ENCODE measurements at regions not wholly inside any gene's neighbourhood (a gene's known extent, or its start where the extent isn't known, plus 50 kb on each side); places are given as distances from the start of the nearest gene placed in this dataset.
"Not testable (repeated sequence)": the region's sequence is repeated elsewhere in the genome, so short reads cannot be mapped to it uniquely, and the experiment has no call there.

GRCh38 chr10:45118929-45119328 lies 118.2 kb downstream of the ZNF22 start:
- DNase-seq (ENCODE audit: low spot score), result no peak

DNA sequence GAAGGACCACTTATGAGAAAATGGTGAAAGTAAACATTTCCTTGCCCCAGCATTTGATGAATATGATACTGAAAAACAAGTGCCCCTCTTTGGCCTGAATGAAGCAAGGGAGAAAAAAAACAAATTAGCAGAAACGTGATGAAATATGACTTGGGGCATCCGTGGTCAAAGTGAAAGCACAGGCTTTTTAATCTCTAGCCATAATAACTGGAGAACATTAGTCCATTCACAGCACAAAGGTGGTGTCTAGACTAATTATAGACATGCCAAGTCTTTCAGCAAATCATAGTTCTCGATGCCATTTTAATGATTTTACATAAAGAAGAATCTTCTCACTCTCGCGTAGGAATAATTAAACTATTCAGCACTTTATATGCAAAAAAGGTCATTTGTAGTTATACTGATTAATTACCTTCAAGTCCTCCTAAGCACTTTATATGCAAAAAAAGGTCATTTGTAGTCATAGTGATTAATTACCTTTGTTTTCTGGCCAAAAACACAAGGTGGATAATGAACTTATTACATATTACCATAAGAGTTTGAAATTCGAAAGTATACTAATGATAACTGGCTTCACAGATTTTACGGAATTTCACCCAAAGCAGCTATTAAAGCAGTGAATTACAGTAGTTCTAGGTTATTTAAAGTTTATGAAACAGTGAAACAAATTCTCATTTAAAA lies 121.6 kb downstream of the ZNF22 start:
- DNase-seq (ENCODE audit: low spot score), result not testable (repeated sequence)

GRCh38 chr10:45135443-45136198 lies 134.9 kb downstream of the ZNF22 start:
- no peak for DNase-seq (ENCODE audit: low spot score)

- DNase-seq (ENCODE audit: low spot score), result no peak
Observed at GRCh38 chr10:45136256-45136655, 135.5 kb downstream of the ZNF22 start.

DNA sequence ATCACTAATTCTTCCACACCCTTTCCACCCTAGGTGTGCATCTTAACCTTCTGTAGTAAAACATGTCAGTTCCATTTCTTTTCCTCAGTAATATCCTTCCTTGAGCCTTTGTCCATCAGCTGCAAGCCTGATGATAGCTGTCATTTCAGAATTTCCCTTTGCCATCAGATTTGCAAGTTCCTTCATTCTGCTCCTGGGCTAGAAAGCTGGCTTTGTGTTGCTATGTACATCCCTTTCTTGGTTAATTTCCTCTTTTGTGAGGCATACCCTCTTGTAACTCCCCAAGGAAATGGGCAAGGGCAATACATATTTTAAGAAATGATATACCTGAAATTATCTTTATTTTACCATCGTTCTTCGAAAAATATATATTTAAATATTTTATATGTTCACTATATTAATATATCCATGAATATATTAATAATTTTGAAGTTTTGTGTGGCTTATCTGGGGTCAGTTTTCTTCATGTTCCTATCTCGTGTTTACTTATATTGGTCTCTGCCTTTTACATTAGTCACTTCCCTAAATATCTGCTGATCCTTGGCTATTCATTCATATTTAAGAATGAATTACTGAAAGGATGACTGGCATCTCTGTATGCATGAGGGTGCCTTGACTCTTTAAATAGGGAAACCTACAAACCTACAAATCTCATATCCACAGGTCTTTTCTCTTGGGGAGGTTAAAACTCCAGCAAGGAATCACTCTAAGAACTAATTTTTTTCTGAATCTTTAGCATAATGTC lies 143.8 kb downstream of the ZNF22 start:
- DNase-seq (ENCODE audit: low spot score), result no peak

GRCh38 chr10:45145143-45145542 lies 144.4 kb downstream of the ZNF22 start:
- not testable (repeated sequence) for DNase-seq (ENCODE audit: low spot score)

DNA sequence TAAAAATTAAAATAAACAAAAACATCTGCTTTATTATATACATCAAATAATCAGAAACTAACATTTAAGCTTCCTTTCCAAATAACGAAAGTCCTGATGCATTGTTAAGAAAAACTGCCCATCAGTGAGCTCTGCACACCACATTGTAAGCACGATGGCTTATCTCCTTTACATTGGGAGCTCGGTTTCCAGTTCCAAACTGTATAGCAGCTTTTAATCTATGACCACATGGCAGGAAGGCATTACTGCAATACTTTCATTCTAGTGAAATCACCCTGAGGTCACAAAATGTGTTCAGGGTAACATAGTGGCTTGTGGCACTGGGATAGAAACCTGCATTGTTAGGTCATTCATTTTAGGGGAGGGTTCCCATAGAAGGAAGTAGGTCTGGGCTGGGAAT lies 146.3 kb downstream of the ZNF22 start:
- no peak for DNase-seq (ENCODE audit: low spot score)

DNA sequence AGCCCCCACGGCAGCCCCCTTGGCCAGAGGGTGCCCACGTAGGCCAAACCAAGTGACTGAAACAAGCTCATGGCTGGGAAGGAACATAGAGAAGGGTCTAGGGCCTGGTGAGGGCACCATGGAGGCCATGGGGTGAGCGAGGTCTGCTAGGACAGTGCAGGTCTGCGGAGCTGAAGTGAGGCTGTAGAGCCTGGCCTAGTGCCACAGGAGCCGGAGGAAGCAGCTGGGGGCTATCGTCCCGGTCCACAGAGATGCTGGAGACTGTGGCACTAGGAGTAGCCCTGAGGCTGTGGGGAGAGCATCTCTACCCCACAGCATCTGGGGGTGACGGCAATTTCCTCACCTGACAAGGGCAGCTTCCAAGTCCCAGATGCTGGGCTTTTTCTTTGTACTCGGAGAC lies 150.3 kb downstream of the ZNF22 start:
- no peak for DNase-seq (ENCODE audit: low spot score)

DNA sequence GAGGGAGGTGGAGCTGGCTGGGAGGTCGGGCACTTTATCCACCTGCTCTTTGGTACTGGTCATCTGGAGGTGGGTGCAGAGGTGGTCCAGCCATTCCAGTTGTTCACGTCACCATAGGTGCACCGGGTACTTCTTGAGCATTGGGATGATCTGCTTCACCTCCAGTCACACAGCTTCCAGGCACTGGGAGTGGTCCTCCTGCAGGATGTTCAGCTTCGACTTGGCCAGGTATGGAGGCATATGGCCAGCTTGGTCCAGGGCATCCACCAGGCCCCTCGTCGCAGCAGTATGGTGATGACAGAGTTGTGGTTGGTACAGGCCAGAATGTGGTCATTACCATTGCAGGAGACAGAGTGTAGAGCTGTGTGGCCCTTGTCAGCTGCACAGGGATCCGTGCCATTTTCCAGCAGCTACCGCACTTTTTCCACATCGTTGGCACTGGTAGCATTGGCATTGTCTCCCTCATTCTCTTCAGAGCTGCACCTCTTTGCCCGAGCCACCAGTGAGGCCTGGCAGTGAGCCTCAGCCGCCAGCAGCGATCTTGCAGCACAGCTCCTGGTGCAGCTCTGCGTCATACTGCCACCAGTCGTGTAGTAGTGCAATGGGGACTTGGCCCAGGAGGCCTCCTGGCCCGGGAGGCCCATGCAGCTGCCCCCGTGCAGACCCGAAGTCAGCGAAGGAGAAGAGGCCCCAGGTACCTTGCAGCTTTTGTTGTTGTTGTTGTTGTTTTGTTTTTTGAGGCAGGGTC lies 150.9 kb downstream of the ZNF22 start:
- no peak for DNase-seq (ENCODE audit: low spot score)

- no peak for DNase-seq (ENCODE audit: low spot score)
Observed at GRCh38 chr10:45152726-45153125, 152.0 kb downstream of the ZNF22 start.

- no peak for DNase-seq (ENCODE audit: low spot score)
Observed at GRCh38 chr10:45154502-45154901, 153.8 kb downstream of the ZNF22 start.

DNA sequence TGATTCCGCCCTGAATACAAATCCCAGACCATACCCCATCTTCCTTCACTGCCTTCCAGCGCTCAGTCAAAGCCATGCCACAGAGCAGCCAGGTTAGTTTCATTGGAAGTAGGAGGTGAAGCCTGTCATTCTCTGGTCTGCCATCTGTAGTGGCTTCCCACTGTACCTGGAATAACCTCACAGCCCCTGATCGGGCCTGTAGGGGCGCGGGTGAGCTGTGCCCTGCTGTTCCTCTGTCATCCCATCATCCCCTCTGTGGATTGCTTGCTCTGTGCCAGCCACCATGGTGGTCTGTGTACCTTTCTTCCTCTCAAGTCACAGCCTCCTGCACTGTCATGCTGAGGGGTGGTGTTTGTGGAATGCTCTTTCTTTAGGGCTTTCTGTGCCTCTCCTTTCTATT lies 155.1 kb downstream of the ZNF22 start:
- DNase-seq (ENCODE audit: low spot score), result no peak

GRCh38 chr10:45160271-45160670 lies 155.1 kb downstream of the OR13A1 start:
- DNase-seq (ENCODE audit: low spot score), result peak; percentile 18

- no peak for DNase-seq (ENCODE audit: low spot score)
Observed at GRCh38 chr10:45163315-45163975, 152.0 kb downstream of the OR13A1 start.

DNA sequence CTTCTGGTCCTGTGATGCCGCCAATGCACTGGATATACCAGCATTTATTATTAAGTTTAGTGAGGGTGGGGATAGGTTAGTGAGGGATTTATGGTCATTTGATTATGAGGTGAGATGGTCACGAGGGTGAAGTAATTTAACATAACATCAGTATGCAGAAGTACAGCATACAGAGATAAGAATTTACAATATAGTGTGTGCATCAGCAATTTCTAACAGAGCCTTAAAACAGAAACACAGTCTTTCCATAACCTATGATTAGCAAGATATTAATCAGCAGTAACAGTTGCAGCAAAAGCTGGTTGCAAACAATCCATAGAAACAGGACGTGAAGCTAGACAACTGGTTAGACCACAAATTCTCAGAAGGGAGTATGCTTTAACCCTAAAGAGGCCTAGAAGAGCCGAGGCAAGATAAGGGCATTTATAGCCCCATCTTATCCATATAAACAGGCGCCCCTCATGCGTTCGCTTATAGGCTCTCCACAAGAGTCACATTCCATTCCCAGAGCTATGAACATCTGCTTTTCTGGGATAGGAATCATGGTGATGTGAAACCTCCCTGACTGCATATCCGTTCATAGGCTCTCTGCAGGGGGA lies 139.8 kb downstream of the OR13A1 start:
- DNase-seq (ENCODE audit: low spot score), result not testable (repeated sequence)

GRCh38 chr10:45179691-45180090 lies 135.7 kb downstream of the OR13A1 start:
- no peak for DNase-seq (ENCODE audit: low spot score)

- DNase-seq (ENCODE audit: low spot score), result no peak
Observed at GRCh38 chr10:45180507-45180906, 134.9 kb downstream of the OR13A1 start.

- no peak for DNase-seq (ENCODE audit: low spot score)
Observed at GRCh38 chr10:45180946-45181875, 134.2 kb downstream of the OR13A1 start.

GRCh38 chr10:45183174-45183573 lies 132.2 kb downstream of the OR13A1 start:
- no peak for DNase-seq (ENCODE audit: low spot score)
